HG03064 (cell line): ENCODE measurements at regions not wholly inside any gene's neighbourhood (a gene's known extent, or its start where the extent isn't known, plus 50 kb on each side); places are given as distances from the start of the nearest gene placed in this dataset.

ENCODE experiments used
- ATAC-seq: cut with Tn5 transposase; IDR thresholded peaks from one replicate; pipeline ENCODE4 v1.9.1; 2021; ENCODE audit warnings: low read depth; ENCODE audit not compliant: unreplicated experiment

DNA sequence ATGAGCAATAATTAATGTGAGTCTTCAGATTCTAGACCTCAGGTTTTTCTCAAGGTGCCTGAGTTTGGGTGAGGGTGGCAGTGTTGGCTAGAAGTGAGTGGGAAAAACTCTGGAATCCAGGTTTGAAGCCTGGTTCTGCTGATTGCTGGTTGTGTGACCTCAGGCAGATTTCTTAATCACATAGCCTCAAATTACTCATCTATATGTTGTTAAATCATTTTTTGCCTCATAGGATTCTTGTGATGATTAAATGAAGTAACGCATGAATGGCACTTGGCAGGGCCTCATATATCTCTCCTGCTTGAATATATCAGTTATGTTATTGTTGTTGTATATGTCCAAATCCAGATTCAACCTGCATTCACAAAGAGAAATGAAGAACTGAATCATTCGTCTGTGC, 60.5 kb downstream of the NR2F2 start:
- no peak for ATAC-seq

GRCh38 chr15:96392380-96393208, 62.1 kb downstream of the NR2F2 start:
- ATAC-seq, result no peak

- no peak for ATAC-seq
Observed at GRCh38 chr15:96393209-96393513, 62.7 kb downstream of the NR2F2 start.

GRCh38 chr15:96395687-96396086, 65.2 kb downstream of the NR2F2 start:
- ATAC-seq, result no peak

DNA sequence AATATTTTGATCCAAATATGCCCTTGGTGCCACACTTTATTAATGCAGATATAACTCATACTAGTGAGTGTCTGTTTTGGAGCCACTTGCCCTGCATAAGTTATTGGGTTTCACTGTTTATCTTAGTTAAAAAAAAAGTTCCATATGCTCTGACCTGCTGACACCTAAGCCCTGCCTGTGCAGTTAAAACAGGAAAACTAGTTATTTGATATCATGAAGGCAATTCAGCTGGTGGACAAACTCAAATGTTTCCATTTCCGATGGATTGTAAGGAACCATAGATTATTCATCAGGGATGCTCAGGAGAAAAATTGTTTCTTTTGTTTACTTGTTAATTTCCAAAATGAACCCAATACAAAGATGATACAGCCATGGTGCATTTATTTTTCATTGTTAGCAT, 68.3 kb downstream of the NR2F2 start:
- ATAC-seq, result no peak

DNA sequence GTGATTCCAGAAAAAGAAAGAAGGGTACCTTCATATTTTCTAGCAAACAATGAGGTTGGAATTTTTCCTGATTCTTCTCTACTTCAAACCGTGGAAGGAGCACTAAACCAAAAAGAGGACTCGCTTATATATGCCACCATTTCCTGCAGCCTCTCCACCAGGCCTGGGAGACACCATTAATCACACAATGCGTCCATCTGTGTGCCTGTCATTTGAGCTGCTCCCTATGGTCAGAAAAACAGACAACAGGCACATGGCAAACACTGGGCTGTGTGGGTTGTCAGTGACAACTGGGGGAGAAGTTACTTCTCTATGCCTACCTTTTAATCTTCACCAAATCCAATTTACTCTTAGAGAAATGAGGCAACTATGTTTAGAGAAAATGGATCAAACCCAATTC, 71.9 kb downstream of the NR2F2 start:
- no peak for ATAC-seq

- ATAC-seq, result no peak
Observed at GRCh38 chr15:96403071-96403470, 72.6 kb downstream of the NR2F2 start.

DNA sequence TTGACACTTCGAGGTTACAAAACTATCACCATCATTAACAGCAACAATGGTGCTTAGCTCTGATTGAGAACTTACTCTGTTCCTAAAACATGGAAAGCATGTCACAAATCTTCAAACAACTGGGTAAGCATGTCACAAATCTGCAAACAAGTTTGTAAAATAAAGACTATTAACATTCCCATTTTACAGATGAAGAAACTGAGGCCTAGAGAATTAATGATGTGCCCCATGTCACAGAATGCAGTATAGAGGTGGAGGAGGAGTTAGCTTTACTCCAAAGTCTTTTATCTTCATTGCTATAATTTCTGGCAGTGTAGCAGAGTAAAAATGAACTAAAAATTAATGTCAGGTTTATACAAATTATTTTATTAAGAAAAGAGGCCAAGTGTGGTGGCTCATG, 73.4 kb downstream of the NR2F2 start:
- no peak for ATAC-seq

- ATAC-seq, result no peak
Observed at GRCh38 chr15:96404560-96404959, 74.1 kb downstream of the NR2F2 start.

DNA sequence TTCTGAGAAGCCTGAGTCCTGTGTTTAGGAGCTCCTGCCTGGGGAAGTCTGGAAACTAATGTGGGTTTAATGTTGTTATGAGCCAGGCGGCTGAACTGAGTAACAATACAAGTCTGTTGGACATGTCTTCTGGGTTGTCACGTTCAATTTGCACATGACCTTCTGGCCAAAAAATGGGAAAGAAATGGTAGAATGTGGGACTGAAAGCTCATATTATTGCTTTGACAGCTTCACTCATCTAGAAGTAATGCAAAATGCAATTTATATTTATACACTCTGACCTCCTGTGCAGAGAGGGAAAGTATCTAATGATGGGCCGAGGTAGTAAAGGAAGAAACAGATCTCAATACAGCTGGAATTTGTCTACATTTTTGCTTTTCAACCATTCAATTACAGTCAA, 75.8 kb downstream of the NR2F2 start:
- no peak for ATAC-seq

DNA sequence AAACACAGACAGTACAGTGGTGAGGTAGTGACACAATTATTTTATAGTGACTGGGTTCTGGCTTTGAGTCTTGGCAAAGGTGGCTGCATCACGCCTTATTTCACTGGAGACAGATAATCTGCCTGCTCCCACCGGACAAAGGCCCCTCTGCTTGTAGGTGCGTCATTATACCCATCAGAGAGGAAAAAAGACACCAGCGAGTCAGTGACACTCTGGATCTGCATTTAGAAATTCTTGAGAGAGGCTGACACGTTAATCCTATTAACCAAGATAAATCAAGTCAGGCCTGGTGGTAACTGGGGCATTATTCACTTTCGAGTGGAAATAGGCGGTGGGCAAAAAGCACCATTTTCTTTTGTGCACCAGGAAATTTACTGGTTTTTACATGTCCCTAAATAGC, 76.2 kb downstream of the NR2F2 start:
- no peak for ATAC-seq

- ATAC-seq, result no peak
Observed at GRCh38 chr15:96407482-96407881, 77.0 kb downstream of the NR2F2 start.

GRCh38 chr15:96408591-96409183, 78.2 kb downstream of the NR2F2 start:
- ATAC-seq, result no peak

GRCh38 chr15:96409215-96410138, 79.0 kb downstream of the NR2F2 start:
- ATAC-seq, result no peak

- no peak for ATAC-seq
Observed at GRCh38 chr15:96410175-96411055, 79.9 kb downstream of the NR2F2 start.

GRCh38 chr15:96411056-96412031, 80.8 kb downstream of the NR2F2 start:
- no peak for ATAC-seq

DNA sequence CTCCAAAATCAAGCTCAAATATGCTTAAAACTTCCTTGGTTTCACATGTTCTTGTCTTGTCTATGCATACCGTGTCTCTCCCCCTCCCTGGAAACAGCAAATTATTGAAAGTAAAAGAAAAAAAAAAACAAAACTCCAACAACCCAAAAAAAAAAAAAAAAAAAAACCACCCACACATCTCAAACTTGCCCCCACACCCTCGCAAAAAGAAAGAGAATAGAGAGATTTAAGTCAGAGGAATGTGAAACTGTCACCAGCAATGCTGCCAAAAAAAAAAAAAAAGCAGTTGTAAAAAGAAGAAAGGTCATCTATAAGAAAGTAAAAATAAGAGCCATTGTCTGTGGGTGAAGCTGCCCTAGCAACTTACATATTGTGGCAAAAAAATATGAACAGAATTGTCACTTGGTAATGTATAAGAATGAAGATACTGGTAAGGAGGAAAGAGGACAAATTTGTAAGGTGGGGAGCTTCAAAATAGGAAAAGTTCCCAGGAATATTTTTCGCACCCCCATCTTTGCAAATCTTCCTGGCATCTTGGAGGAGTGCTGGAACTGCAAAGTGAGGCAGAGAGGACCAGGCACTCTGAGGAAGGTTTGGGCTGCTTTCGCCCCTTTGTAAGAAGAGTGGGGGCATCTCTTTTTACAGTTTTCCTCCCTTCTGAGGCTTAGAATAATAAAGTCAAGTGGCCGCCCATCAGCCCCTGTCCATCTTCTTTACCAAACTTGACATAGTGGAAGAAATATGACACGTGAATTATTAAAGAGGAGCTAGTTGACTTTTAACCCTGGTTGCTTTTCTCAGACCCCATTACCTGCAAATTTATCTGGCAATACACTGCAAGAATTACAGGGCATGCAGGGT, 81.8 kb downstream of the NR2F2 start:
- no peak for ATAC-seq

DNA sequence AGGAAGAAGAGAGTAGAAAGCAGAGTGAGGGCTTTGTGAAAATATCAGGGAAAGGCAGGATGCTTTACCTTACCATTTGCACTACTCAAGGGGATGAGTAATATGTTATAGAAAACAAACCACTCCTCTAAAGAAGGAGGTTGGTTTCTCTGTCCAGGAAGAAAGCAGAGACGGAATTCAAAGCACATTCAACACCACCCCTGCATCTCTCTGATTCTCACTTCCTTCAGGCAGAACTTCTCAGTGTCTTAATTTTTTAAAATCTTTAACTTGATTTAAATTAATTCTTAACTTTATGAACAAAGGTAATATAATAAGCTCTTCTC, 82.4 kb downstream of the NR2F2 start:
- ATAC-seq, result no peak

- ATAC-seq, result no peak
Observed at GRCh38 chr15:96413657-96414056, 83.2 kb downstream of the NR2F2 start.
